Endothelial cell of umbilical vein (primary cell): ENCODE measurements at regions not wholly inside any gene's neighbourhood (a gene's known extent, or its start where the extent isn't known, plus 50 kb on each side); places are given as distances from the start of the nearest gene placed in this dataset.

ENCODE experiments used
- BruUV-seq: library from RNA; stranded (reverse); fragments of 400-500 nt; replicated peaks from 2 replicates; lab custom pipeline; 2021; lab: Mats Ljungman, UMichigan
- CTCF ChIA-PET: fragments of 300-600, 350-600 bp; sonication (Branson Sonifier 250); formaldehyde crosslinking; loops from one replicate; lab custom pipeline; 2021; ENCODE audit warnings: antibody characterized with exemption, inconsistent platforms; lab: Charles Lee
- POLR2A ChIA-PET: fragments of 300-600, 350-600 bp; sonication (Branson Sonifier 250); formaldehyde crosslinking; loops from one replicate; lab custom pipeline; 2021; ENCODE audit warnings: antibody characterized with exemption, inconsistent platforms; lab: Charles Lee
- DNase-seq: peaks from one replicate; pipeline ENCODE4 v3.0.0-alpha.2; 2011; ENCODE audit warnings: low read depth, low spot score
- FAIRE-seq: peaks from 2 replicates; lab custom pipeline; 2011; peaks lifted over from hg19 to GRCh38; lab: Jason Lieb, UNC
- H2AFZ ChIP-seq: 2 replicates; pipeline ENCODE4 v1.6.0; 2012; ENCODE audit warnings: low read depth, low read length, control low read depth, inconsistent platforms
- H3K27ac ChIP-seq: 2 replicates; pipeline ENCODE4 v1.5.1; 2011; ENCODE audit warnings: low read depth, mild to moderate bottlenecking, control low read depth, low read length, moderate library complexity; ENCODE audit not compliant: insufficient read depth
- H3K27me3 ChIP-seq, 2 experiments: 2 replicates each; pipeline versions ENCODE4 v1.6.0 to v1.6.1; 2011; ENCODE audit warnings: low read length in 2 of 2, mixed read lengths in 1 of 2; ENCODE audit not compliant: control insufficient read depth in 2 of 2, insufficient read depth in 2 of 2
- H3K36me3 ChIP-seq, 2 experiments: 2 replicates in 1 of 2; 3 replicates in 1 of 2; pipeline ENCODE4 v1.5.1; 2011; ENCODE audit warnings: low read length in 2 of 2, mild to moderate bottlenecking in 1 of 2, moderate library complexity in 1 of 2; ENCODE audit not compliant: control insufficient read depth in 2 of 2, insufficient read depth in 2 of 2; ENCODE audit errors: extremely low read depth in 1 of 2
- H3K4me1 ChIP-seq: 3 replicates; pipeline ENCODE4 v1.5.1; 2011; ENCODE audit warnings: mild to moderate bottlenecking, low read length; ENCODE audit not compliant: control insufficient read depth, insufficient read depth; ENCODE audit errors: extremely low read depth
- H3K4me2 ChIP-seq: 2 replicates; pipeline ENCODE4 v1.6.1; 2011; ENCODE audit warnings: low read length, control low read depth, mixed read lengths; ENCODE audit not compliant: insufficient read depth
- H3K4me3 ChIP-seq, 3 experiments: fragments of 200-600 bp in 1 of 3; sonication (generic), shearing (Covaris generic) in 1 of 3; replicated peaks in 1 of 3; 2 replicates each; pipeline ENCODE4 v1.5.1; 2011 to 2016; ENCODE audit warnings: control low read depth in 3 of 3, low read length in 3 of 3, mild to moderate bottlenecking in 2 of 3, inconsistent platforms in 1 of 3, low read depth in 1 of 3, moderate library complexity in 1 of 3; ENCODE audit not compliant: insufficient read depth in 1 of 3
- H3K79me2 ChIP-seq: 2 replicates; pipeline ENCODE4 v1.6.0; 2012; ENCODE audit warnings: low read length, inconsistent platforms; ENCODE audit not compliant: control insufficient read depth, insufficient read depth
- H3K9ac ChIP-seq: replicated peaks from 2 replicates; pipeline ENCODE3; 2011; ENCODE audit warnings: low read length, control low read depth; ENCODE audit not compliant: insufficient read depth; ENCODE audit errors: extremely low read depth
- H3K9me1 ChIP-seq: replicated peaks from 3 replicates; pipeline ENCODE4 v1.6.0; 2011; ENCODE audit warnings: mild to moderate bottlenecking, low read length; ENCODE audit not compliant: control insufficient read depth, insufficient read depth; ENCODE audit errors: extremely low read depth
- H3K9me3 ChIP-seq: replicated peaks from 2 replicates; pipeline ENCODE4 v1.5.1; 2012; ENCODE audit warnings: low read length, inconsistent platforms; ENCODE audit not compliant: control insufficient read depth, insufficient read depth
- H4K20me1 ChIP-seq: replicated peaks from 2 replicates; pipeline ENCODE3; 2011; ENCODE audit warnings: mild to moderate bottlenecking, low read length; ENCODE audit not compliant: control insufficient read depth, insufficient read depth; ENCODE audit errors: extremely low read depth
- EZH2 ChIP-seq: IDR thresholded peaks from 2 replicates; pipeline ENCODE4 v1.6.1; 2012; ENCODE audit warnings: borderline replicate concordance, low read depth, mild to moderate bottlenecking, moderate library complexity, low read length, inconsistent platforms; ENCODE audit not compliant: severe bottlenecking
- FOS ChIP-seq: IDR thresholded peaks from 2 replicates; pipeline ENCODE4 v1.6.1; 2011; ENCODE audit warnings: mild to moderate bottlenecking, low read length, moderate library complexity, borderline replicate concordance; ENCODE audit not compliant: insufficient read depth
- GATA2 ChIP-seq: IDR thresholded peaks from 2 replicates; pipeline ENCODE4 v1.7.0; 2011; ENCODE audit warnings: low read depth, mild to moderate bottlenecking, moderate library complexity, mixed read lengths, low read length; ENCODE audit not compliant: insufficient read length, insufficient read depth
- MYC ChIP-seq: IDR thresholded peaks from one replicate; pipeline ENCODE4 v1.6.1; 2011; ENCODE audit warnings: mild to moderate bottlenecking, low read depth, low read length
- POLR2A ChIP-seq: IDR thresholded peaks from 2 replicates; pipeline ENCODE4 v1.6.1; 2012; ENCODE audit warnings: low read depth, mild to moderate bottlenecking, control low read depth, low read length
- POLR2AphosphoS5 ChIP-seq: IDR thresholded peaks from 2 replicates; pipeline ENCODE4 v1.6.1; 2012; ENCODE audit warnings: low read depth, mild to moderate bottlenecking, control low read depth, low read length, moderate library complexity; ENCODE audit not compliant: insufficient read depth
- dilution Hi-C: fragments of 300-500 bp; cut with MboI; formaldehyde crosslinking; loops from one replicate; pipeline ENCODE4 v1.15.0; 2019; ENCODE audit warnings: low sequenced_read_pairs; ENCODE audit not compliant: extremely low pct_ligation_motif_present
- intact Hi-C: fragments of 100-400 bp; cut with micrococcal nuclease; formaldehyde crosslinking; loops from one replicate; pipeline ENCODE4 v1.10.0; 2022
- TF ChIP-seq, protein P1 (sequence below): IDR thresholded peaks from 2 replicates; pipeline ENCODE4 v1.6.1; 2011; ENCODE audit not compliant: insufficient read depth, insufficient read length
- TF ChIP-seq, protein P2 (sequence below), 2 donors: IDR thresholded peaks; 1 replicate in 1 of 2; 2 replicates in 1 of 2; pipeline ENCODE4 v1.5.1; 2011; ENCODE audit warnings: low read length in 2 of 2, mild to moderate bottlenecking in 2 of 2, moderate library complexity in 2 of 2, control low read depth in 1 of 2, inconsistent platforms in 1 of 2, low read depth in 1 of 2; ENCODE audit not compliant: insufficient read depth in 1 of 2; ENCODE audit errors: extremely low read depth in 1 of 2

DNA sequence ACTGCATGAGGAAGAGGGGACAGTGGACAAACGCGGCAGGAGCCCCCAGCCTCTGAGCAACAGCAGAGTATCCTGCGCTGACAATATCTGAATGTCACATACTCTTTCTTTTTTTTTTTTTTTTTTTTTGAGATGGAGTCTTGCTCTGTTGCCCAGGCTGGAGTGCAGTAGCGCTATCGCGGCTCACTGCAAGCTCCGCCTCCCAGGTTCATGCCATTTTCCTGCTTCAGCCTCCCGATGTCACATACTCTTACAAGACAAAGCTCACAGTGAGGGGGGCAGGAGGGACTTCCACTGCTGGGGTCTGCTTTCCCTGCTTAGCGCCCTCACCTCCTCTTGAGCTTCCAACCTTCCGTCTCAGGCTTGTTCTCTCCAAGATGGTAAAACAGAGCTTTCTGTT lies 51.2 kb upstream of the TNS3 start:
- H2AFZ ChIP-seq: no peak overlapping the region
- POLR2A ChIA-PET: no interaction called here
- dilution Hi-C loops: no loop called here
- no peak overlapping the region for H3K9ac ChIP-seq
- H3K4me3 ChIP-seq: no peak overlapping the region
- no peaks in the 10 kb centered on the region for H4K20me1 ChIP-seq
- H3K79me2 ChIP-seq: no peaks in the 10 kb centered on the region
- no TSS peak for BruUV-seq
- H3K9me1 ChIP-seq: no peaks in the 10 kb centered on the region
- no peaks in the 10 kb centered on the region for H3K4me1 ChIP-seq
- H3K4me2 ChIP-seq: no peak overlapping the region
- H3K27me3 ChIP-seq: peaks cover 0 to 2% of the 10 kb centered on the region in 2 experiments
- CTCF ChIA-PET: no interaction called here
- intact Hi-C loops: no loop called here
- no peak overlapping the region for H3K27ac ChIP-seq
- no peak for FAIRE-seq
- no peaks in the 10 kb centered on the region for H3K36me3 ChIP-seq
- H3K9me3 ChIP-seq: no peaks in the 10 kb centered on the region
- no peak for DNase-seq
- TF ChIP-seq GATA2: no peak
- no peak for TF ChIP-seq POLR2AphosphoS5
- TF ChIP-seq POLR2A: no peak
- TF ChIP-seq FOS: no peak
- TF ChIP-seq EZH2: no peak
- TF ChIP-seq, protein P1, sequence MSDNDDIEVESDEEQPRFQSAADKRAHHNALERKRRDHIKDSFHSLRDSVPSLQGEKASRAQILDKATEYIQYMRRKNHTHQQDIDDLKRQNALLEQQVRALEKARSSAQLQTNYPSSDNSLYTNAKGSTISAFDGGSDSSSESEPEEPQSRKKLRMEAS: no peak
- TF ChIP-seq, protein P2, sequence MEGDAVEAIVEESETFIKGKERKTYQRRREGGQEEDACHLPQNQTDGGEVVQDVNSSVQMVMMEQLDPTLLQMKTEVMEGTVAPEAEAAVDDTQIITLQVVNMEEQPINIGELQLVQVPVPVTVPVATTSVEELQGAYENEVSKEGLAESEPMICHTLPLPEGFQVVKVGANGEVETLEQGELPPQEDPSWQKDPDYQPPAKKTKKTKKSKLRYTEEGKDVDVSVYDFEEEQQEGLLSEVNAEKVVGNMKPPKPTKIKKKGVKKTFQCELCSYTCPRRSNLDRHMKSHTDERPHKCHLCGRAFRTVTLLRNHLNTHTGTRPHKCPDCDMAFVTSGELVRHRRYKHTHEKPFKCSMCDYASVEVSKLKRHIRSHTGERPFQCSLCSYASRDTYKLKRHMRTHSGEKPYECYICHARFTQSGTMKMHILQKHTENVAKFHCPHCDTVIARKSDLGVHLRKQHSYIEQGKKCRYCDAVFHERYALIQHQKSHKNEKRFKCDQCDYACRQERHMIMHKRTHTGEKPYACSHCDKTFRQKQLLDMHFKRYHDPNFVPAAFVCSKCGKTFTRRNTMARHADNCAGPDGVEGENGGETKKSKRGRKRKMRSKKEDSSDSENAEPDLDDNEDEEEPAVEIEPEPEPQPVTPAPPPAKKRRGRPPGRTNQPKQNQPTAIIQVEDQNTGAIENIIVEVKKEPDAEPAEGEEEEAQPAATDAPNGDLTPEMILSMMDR (IDR thresholded peaks at IDR 0.05; ENCODE audit: extremely low read depth in 1 of 2, insufficient read depth in 1 of 2, low read depth in 1 of 2, low read length in 2 of 2): no peak
- no peak for TF ChIP-seq MYC
